Fibroblast of villous mesenchyme (primary cell): ENCODE measurements at regions not wholly inside any gene's neighbourhood (a gene's known extent, or its start where the extent isn't known, plus 50 kb on each side); places are given as distances from the start of the nearest gene placed in this dataset.

ENCODE experiments used
- DNase-seq: peaks from one replicate; pipeline ENCODE4 v3.0.0-alpha.2; 2010; ENCODE audit warnings: low read depth
- H3K4me3 ChIP-seq: 2 replicates; pipeline ENCODE4 v1.5.1; 2011; ENCODE audit warnings: low read depth, mild to moderate bottlenecking, low read length
- TF ChIP-seq, protein P1 (sequence below): IDR thresholded peaks from 2 replicates; pipeline ENCODE4 v1.5.1; 2012; ENCODE audit warnings: low read depth, mild to moderate bottlenecking, low read length; ENCODE audit not compliant: insufficient read depth

DNA sequence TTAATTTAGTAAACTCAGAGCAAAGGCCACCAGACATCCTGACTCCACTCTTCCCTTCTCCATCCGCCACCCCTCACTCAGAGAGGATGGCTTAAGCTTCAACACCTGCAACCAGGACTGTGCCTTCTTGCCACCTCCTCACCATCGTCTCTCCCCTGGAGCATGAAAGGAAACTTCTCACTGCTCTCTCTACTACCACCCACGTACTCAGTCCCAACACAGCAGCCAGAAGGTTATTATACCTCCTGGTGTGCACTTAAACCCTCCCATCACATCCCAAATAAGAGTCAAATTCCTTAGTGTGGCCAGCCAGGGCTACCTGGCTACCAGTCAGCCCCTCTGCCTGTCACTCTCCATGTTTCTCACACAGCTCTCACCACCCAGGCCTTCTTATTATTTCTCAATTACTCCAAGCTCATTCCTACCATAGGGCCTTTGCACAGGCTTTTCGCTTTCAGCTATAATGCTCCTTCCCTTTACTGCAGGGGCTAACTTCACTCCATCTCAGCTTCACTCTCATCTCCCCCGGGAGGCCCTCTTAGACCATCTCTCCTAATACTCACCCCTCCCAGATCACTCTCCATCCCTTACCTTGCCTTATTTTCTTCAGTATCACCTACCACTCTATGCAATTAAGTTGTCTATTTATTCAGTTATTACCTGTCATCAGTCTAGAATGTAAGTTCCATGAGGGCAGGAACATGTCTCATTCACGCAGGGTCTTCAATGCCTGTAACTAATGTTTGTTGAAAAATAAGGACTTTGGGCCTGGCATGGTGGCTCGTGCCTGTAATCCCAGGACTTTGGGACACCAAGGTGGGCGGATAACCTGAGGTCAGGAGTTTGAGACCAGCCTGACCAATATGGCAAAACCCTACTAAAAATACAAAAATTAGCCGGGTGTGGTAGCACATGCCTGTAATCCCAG lies 137.5 kb downstream of the TOMM20 start:
- TF ChIP-seq, protein P1, sequence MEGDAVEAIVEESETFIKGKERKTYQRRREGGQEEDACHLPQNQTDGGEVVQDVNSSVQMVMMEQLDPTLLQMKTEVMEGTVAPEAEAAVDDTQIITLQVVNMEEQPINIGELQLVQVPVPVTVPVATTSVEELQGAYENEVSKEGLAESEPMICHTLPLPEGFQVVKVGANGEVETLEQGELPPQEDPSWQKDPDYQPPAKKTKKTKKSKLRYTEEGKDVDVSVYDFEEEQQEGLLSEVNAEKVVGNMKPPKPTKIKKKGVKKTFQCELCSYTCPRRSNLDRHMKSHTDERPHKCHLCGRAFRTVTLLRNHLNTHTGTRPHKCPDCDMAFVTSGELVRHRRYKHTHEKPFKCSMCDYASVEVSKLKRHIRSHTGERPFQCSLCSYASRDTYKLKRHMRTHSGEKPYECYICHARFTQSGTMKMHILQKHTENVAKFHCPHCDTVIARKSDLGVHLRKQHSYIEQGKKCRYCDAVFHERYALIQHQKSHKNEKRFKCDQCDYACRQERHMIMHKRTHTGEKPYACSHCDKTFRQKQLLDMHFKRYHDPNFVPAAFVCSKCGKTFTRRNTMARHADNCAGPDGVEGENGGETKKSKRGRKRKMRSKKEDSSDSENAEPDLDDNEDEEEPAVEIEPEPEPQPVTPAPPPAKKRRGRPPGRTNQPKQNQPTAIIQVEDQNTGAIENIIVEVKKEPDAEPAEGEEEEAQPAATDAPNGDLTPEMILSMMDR = no peak
- H3K4me3 ChIP-seq = no peak overlapping the region
- DNase-seq = no peak

DNA sequence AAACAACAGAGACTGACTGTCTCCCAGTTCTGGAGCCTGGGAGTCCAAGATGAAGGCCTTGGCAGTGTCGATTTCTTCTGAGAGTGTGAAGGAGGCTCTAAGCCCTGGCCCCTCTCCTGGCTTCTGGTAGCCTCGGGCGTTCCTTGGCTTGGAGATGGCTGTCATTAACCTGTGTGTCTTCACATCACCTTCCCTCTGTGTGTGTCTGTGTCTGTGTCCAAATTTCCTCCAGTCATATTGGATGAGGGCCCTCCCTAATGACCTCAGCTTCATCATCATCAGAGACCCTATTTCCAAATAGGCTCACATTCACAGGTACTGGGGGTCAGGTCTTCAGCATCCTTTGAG lies 138.3 kb downstream of the TOMM20 start:
- TF ChIP-seq, protein P1 = no peak
- H3K4me3 ChIP-seq = no peak overlapping the region
- DNase-seq = no peak

DNA sequence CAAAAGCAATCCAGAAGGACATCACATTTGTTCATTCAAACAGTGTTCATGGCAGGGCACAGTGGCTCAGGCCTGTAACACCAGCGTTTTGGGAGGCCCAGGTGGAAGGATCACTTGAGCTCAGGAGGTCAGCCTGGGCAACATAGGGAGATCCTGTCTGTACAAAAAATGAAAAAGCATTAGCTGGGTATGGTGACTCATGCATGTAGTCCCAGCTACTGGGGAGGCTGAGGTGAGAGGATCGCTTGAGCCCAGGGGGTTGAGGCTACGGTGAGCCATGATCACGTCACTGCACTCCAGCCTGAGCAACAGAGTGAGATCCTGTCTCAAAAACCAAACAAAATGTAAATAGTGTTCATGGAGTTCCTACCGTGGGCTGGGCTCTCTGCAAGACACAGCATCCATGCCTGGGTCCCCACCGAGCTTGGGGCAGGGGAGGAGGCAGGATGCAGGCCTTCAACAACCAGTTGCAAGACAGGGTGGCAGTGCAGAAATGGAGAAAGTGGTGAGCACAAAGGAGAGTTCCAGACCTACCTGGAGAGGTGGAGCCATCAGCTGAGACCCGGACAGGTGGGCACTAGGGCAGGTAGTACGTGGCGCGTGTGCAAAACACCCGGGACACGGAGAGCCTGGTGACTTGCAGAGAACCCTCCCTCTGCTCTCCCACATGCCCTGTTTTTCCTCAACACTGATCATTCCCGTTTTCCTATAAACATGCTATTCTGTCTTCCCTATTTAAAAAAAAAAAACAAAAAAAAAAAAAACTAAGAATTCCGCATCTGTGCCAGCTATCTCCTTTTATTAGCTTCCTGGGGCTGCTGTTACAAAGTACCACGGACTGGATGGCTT lies 138.9 kb downstream of the TOMM20 start:
- TF ChIP-seq, protein P1 = no peak
- peak; percentile 16 for DNase-seq
- H3K4me3 ChIP-seq = no peak overlapping the region

DNA sequence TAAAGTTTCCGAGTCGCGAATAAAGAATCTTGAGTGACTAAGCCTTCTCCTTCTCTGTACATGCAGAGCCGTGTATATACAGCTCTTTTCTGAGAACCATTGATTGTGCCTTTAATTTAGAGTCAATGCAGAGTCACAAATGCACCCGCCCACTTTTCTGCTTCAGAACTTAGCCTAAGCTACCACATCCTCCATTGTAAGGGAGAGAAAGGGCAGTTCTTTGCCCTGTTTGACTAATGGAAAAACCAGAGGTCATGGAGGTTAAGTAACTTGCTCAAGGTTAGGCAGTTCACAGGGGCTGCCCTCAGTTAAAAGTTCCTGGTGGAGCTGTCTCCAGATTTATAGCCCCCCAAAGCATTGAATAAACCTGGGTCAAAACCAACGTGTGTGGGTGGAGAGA lies 139.6 kb downstream of the TOMM20 start:
- no peak overlapping the region for H3K4me3 ChIP-seq
- TF ChIP-seq, protein P1 = no peak
- DNase-seq = no peak

DNA sequence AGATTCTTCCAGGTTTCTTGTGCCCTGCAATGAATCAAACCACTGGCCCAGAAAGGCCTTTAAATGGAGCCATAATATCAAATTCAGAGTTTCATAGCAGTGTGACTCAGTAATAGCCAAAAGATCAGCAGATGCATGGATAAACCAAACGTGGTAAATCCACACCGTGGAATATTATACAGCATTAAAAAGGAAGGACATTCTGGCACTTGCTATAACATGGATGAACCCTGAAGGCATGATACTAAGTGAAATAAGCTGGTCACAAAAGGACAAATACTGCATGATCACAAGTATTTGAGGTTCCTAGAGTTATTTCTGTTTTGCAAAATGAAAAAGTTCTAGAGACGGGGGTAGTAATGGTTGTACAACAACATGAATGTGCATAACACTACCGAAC lies 140.1 kb downstream of the TOMM20 start:
- no peak for DNase-seq
- TF ChIP-seq, protein P1 = no peak
- H3K4me3 ChIP-seq = no peak overlapping the region

DNA sequence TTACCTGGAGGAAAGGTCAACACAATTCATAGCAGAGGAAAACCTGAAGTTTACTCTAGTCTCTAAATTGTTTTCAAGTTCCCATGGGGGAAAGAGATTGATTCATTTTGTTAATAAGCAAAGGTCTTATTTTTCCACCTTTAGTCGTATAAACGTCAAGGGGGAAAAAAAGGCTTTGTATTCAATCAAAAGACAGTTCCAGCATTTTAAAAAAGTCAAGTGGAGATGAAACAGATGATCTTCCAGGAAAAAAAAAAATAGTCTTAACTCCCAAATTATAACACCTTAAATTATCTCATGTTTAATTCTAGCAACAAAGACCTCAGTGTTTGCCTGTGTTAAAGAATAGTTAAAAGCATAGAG lies 140.5 kb downstream of the TOMM20 start:
- TF ChIP-seq, protein P1 = no peak
- peak; percentile 67 for DNase-seq
- no peak overlapping the region for H3K4me3 ChIP-seq
